HG03469 (cell line): ENCODE measurements at regions not wholly inside any gene's neighbourhood (a gene's known extent, or its start where the extent isn't known, plus 50 kb on each side); places are given as distances from the start of the nearest gene placed in this dataset.

Source experiments
- ATAC-seq: cut with Tn5 transposase; IDR thresholded peaks from one replicate; pipeline ENCODE4 v1.9.1; 2021; ENCODE audit warnings: mild to moderate bottlenecking, moderate library complexity, moderate number of reproducible peaks; ENCODE audit not compliant: unreplicated experiment

DNA sequence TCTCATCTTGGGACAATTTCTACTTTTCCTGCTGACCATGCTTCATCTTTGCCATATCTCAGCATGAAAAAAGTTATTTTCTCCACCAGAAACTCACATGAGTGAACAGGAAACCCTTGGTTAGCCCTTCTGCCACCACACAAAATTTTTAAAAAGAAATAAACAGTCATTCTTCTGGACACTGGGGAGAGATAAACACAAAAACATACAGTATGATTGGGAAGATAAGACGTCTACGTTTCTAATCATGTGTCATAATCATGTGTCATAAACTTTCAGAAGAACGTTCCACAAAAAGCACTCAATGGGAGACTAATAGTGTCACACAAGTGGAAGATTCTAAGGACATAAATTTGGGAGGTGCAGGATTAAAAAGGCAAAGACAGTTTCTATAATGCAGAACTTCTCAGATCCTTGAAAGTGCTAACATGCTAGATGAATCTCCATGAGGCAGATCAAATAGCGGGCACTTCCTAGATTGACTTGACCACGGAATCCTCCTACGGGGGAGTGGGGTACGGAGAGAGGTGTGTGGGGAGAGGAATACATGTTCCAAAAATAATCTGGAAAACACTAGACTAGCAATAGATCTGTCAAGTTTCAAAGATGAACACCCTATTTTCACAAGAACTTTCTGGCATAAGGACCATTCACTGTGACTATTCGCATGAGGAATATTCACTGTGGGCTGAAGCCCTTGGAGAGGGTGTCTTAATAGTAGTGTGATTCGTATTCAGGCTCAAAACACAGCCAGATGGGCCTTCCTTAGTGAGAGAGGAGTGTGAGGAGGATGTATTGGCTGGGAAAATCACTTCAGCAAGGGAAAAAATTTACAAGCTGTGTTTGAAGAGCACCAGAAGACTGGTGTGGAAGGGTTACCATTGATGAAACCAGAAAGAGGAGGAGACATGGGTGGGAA is 206.7 kb downstream of the SETD4 start:
- no peak for ATAC-seq

DNA sequence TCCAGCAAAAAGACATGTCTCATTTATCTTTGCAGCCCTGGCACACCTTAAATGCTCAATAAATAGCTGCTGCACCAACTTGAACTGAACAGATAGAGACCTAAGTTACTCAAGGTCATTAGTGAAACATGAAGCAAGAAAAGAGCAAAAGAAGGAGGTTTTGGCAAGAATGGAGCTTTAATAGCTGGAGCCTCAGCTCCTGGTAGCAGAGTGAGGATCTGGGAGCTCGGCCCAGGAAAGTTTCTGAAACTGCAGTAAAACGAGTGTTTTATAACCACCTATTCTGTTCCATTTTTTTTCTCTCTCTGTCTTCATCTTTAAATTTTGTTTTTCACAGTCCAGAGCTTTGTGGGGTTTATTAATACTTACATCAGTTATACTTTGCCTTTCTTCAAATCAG is 207.5 kb downstream of the SETD4 start:
- ATAC-seq = no peak

DNA sequence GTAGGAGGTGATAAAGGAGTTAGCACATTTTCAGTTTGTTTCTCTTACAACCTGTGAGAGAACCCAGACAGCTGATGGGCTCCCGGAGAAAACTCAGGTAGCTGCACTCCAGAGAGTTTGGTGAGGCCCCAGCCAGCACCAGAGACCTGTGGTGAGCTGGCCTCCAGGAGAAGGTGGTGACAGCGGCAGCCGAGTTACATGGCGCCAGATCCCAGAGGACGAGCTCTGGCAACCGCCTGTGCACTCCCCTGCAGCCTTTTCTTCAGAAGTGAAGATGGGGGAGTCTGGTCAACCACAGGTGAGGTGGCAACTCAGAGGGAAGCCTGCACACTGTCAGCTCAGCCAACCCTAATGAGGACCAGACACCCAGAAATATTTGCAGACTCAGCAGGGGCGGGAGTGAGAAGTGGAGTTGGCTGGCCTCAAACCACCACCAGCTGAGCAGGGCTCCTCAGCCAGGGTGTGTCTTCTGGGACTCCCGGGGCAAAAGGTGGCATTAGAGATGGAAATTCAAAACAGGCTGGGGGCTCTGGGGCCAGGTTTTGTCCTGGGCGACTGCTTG is 209.7 kb downstream of the SETD4 start:
- no peak for ATAC-seq

DNA sequence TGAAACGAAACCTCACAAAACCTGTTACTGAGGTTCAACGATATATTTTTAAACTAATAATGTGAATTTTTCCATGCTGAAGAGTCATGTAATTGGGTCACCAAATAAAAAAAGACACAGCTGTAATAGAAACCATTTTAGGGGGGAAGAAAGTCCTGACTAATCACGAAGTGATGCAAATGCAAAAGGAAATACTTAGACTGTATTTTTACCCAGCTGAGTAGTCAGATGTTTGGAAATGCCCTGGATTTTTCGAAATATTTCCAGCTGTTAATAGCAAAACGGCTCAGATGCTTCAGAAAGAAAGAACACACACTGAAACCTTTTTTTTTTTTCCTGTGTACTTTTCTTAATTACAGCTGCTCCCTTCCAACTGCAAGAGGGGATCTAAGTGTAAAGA is 210.3 kb downstream of the SETD4 start:
- no peak for ATAC-seq

DNA sequence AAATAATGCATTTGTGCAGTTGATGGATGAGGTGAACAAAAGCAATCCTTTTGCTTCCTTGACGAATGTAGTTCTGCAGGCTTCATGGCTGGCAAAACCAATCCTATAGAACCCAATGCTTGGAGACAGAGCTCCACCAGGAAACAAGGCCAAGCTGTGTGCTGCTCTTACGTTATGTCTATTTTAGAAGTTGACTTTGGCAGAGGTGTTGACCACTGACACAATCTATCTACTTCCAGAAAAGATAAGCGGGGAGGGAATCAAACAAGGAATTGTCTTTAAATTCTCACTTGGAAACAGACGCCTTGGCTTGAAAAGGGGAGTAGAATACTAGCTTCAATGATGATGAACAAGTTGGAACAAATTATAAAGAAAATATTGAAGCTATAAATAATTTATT is 211.2 kb downstream of the SETD4 start:
- no peak for ATAC-seq

DNA sequence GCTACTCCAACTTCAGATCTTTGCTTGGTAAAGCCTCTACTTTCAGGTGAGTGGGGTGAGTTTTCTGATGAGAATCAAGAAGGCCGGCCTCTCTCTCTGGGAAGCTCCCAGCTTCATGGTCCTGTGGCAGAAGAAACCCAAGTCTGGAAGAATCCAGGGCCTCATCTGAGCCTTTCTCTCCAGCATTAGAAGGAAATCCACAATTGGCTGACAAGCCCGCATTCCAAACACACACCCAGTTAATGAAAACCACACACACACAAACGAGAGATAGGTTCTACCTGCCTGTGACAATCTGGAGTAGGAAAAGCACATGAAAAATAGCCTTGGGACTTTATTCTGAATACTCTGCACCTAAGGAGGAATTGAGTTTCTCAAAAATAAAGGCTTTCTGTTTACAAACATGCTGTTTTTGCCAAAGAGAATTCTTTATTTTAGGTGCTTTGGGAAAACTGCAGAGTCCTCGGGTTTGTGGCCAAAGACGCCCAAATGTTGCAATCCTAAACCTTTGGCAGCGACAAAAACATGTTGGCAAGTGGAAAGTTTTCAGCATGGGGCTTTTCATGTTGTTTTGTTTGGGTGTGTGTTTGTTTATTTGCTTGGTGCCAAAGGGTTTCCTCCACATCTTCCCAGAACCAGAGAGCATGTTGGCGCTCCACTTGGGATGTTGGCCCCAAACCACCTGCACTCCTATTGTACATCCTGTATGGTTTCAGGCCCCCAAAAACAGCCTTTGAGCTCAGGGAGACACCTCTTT is 216.2 kb downstream of the SETD4 start:
- no peak for ATAC-seq

DNA sequence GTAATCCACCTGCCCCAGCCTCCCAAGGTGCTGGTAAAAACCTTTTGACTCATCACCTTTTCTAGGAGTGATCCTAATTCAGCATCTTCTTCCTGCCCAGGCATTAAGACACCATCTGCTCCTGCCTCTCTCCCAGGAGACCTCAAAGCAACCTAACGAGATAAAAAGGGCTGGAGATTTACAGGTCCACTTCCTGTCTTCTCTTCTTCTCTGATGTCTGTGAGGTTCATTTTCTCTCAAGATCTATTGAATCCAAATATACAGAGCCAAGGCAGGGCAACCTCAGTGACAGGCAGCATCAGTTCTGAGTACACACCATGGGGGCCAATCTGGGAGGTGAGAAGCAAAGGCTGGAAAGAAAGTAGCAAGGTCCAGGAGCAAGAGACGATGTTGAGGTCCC is 219.4 kb downstream of the SETD4 start:
- ATAC-seq = no peak

DNA sequence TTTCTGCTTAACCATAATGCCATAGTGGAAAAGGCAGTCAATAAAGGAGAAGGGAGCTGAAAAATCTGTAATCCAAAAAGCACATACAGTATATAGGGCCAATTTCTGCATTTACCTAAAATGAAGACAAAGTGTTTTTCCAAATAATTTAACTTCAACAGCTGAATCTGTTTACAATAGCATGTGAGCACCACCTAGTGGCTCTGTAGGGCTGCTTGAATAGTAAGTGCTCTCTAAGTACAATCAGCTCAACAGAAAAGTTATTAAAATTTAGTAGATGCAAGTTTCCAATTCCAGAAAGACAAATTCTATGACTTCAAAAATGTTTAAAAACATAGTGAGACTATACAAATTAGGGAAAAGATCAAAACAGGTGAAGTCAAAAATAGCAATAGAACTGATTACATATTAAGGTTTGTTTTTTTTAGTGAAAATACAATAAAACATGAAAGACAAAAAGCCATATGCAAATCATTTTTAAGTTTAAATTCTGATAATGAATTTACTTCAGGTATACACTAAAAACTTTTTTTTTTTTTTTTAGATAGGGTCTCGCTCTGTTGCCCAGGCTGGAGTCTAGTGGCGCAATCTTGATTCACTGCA is 220.0 kb downstream of the SETD4 start:
- ATAC-seq = no peak

DNA sequence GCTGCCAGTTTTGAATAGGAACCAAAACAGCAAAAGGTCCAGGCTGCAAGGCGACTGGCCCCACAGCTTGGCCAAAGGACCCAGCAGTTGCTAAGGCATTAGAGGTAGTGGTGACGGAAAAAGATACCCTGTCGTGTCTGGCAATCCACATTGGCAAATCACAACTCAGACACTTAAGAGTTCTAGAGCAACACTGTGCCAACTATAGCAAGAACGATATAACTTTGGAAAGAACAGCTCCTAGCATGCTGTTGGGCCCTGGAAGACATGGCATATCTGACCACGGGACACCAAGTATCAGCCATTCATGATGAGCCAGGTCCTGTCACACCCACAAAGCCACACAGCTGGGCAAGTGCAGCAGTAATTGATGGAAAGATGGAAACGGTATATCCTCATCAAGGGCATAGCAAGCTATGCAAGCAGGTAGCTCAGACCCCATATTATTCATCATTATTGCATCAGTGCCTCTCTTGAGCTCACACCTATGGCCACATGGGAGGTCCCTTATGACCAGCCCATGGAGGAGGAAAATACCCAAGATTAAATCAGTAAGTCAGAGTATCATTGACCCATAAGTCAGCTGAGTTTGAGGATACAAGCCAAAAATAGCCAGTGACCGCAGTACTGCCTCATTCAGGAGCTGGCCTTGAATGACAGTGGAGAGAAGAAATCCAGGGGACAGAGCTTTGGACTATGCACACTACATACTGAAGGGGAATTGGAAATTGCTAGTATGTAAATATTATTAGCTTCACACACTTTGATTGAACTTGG is 221.2 kb downstream of the SETD4 start:
- ATAC-seq = no peak

DNA sequence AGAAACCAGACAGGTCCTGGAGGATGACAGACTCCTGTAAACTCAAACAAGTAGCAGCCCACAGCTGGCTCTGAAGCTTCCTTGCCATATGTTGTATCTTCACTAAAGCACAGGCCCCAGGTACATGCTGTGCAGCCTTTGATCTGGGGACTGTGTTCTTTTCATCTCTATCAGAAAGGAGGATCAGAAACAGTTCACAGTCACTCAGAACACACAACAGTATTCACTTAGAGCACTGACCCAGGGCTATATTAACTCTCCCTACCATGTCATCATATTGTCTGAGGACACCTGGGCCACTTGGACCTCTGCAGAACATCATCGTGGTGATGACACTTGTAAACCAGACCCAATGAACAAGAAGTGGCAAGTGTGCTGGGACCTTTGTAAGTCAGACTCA is 222.0 kb downstream of the SETD4 start:
- no peak for ATAC-seq

DNA sequence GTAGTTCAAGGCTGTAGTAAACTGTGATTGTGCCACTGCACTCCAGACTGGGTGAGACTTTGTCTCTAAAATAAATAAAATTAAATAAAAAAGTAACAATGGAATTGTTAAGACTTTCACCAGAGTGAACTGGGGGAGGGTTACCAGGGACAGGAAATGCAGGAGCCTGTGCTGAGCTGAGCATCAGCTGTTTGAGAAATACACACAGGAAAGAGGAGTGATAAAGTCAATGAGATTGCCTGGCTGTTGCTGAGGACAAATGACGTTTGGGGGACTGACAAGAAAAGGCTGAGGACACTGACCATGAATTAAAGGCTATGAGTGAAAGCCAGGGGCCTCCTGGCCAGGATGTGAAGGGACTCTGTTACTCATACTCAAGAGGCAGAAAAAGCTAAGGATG is 226.3 kb downstream of the SETD4 start:
- no peak for ATAC-seq

DNA sequence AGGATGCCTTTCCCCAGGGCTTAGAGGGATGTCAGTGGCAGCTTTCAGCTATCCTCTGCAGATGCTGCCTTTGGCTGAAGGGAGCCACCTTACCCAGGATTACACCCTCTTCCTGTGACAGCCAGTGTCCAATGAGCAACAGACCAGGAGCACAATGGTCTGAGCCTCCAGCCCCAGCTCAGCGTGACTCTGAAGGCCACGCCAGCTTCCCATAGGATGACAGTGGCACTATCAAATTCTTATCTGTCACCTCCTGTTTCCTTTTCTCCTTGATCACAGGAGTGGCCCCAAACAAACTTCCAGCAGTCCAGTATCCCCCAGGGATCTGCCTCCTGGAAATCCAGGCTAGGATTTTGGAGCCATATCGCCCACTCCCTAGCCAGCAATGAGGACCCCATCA is 226.9 kb downstream of the SETD4 start:
- no peak for ATAC-seq

DNA sequence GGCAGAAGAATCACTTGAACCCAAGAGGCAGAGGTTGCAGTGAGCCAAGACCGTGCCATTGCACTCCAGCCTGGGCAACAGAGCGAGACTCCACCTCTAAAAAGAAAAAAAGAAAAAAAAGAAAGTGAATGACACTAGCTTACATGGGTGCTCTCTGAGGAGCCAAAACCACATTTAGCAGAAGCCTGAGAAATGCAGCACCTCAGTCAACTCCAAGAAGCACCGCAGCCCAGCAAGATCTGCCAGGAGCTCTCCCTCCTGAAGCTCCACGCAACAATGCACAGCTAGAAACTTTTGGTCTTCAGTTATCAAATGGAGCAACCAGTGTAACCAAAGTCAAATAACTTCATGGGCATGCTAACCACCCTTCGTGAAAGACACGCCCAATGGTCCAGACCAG is 229.1 kb downstream of the SETD4 start:
- ATAC-seq = no peak

DNA sequence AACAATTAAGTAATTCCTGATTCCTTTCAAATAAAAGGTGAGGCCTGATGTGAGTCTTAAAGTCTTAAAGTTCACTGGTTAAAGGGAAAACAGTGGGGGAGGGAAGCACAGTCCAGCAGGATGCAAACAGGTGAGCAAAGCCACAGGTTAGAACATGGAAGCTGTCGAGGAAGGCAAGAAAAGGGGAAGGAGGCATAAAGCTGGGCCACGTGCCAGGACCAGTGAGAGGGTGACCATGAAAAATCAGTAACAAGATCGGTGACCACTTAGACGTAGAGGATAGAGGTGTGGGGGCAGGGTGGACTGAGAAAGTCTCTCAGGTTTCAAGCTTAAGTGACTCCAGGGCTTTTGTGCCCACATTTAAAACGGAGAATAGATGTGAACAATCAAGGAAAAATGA is 231.3 kb downstream of the SETD4 start:
- no peak for ATAC-seq

DNA sequence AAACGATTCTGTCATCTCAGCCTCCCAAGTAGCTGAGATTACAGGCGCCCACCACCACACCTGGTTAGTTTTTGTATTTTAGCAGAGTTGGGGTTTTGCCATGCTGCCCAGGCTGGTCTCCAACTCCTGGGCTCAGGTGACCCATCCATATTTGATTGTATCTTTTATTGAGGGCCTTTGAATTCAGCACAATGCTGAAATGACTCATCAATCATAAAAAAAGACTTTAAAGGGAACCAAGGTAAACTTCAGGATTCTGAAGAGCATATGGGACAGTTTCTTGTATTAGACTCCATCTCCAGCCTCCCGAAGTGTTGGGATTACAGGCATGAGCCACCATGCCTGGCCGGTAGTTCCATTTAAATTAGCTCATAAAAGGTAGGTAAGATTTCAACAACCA is 232.2 kb downstream of the SETD4 start:
- no peak for ATAC-seq

DNA sequence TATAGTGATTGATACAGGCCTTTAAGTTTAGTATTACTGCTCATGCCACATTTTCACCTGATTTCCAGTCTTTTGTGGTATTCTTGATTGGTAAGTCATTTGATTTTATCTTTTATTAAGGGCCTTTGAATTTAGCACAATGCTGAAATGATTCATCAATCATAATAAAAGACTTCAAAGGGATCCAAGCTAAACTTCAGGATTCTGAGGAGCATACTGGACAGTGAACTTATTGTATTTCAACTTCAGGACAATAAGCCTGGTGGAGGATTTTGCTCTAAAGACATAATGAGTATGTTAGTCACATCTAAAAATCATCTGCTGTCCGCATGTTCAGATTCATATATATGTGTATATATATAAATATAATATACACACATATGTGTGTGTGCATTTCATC is 233.3 kb downstream of the SETD4 start:
- no peak for ATAC-seq

DNA sequence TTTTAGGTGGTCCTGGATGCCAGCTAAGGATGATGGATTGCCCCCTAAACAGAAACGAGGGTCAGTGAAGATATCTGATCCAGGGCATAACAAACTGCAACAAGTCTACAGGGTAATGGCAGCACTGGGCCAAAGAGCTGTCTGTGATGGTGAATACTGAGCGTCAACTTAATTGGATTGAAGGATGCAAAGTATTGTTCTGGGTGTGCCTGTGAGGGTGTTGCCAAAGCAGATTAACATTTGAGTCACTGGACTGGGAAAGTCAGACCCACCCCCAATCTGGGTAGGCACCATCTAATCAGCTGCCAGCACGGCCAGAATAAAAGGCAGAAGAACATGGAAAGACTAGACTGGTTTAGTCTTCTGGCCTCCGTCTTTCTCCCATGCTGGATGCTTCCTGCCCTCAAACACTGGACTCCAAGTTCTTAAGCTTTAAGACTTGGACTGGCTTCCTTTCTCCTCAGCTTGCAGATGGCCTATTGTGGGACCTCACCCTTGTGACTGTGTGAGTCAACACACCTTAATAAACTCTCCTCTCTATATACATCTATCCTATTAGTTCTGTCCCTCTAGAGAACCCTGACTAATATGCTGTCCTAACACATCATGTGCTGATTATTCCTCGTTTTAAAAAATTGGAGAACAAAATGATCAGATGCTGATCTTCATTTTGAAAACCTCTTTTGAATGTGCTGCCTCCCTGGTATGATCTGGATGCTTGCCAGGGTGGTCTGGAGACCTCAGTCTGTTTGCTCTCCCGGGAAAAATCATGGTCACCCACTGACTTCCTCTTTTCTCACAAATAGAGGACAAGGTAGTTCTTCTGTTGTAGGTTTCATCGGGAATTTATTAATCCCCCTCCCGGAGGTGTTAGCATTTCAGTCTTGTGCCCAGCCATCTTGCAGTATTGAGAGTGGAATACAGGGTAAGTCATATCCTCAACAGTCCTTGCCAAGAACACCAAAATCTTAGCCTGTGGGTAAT is 234.7 kb downstream of the SETD4 start:
- ATAC-seq = no peak

DNA sequence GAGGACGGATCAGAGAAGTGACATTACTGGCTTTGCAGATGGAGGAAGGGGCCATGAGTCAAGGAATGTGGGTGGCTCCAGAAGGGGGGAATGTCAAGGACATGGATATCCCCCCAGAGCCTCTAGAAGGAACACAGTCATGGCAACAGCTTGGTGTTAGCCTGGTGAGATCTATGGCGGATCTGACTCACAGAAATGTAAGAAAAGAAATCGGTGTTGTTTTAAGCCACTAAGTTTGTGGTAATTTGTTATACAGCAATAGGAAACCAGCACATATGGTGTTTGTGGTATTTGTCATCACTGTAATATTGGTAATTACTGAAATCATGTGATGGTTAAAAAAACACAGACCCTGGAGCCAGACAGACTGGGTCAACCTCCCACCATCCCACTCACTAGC is 236.2 kb downstream of the SETD4 start:
- no peak for ATAC-seq

DNA sequence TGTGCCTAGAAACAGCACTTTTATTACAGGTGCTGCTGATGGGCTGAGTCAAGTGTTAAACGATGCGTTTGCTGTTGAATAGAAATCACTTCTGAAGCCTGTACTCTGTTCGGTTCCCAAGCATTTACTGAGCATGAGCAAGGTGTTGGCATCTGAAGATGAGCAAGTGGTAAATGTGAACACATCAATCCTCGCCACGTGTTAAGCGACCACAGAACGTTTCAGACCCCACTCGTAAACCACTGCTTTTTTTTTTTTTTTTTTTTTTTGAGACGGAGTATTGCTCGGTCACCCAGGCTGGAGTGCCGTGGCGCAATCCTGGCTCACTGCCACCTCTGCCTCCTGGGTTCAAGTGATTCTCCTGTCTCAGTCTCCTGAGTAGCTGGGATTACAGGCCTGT is 241.2 kb downstream of the SETD4 start:
- no peak for ATAC-seq

DNA sequence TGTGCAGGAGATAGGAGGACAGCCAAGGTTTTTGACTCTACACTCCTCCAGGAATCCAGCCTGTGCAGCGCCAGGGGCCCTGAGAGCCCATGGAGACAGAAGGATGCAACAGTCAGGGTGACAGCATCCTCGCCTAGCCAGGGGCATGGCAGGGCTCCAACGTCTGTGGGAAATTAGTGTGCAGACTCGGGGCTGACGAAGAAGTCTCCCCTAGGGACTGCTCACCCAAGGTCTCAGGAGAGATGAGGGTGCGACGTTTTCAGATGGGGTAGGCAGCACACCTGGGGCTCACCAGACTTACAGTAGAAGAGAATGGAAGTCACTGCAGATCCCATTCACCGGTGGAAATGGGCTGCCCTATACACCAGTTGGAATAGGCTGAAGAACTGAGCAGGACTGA is 241.7 kb downstream of the SETD4 start:
- ATAC-seq = no peak
